ENCODE measurements at regions not wholly inside any gene's neighbourhood (a gene's known extent, or its start where the extent isn't known, plus 50 kb on each side); places are given as distances from the start of the nearest gene placed in this dataset.
"Not testable (repeated sequence)": the region's sequence is repeated elsewhere in the genome, so short reads cannot be mapped to it uniquely, and the experiment has no call there.

GRCh38 chr7:53237344-53237913 is 202.0 kb downstream of the POM121L12 start:
- intact Hi-C loops (cut with DNase I), result no loop called here
- DNase-seq, result no peak

GRCh38 chr7:53238021-53238605 is 202.7 kb downstream of the POM121L12 start:
- no peak for DNase-seq
- intact Hi-C loops (cut with DNase I), result no loop called here

GRCh38 chr7:53239151-53239550 is 203.7 kb downstream of the POM121L12 start:
- DNase-seq; intact Hi-C loops (cut with DNase I): not testable (repeated sequence)

GRCh38 chr7:53245721-53246120 is 210.3 kb downstream of the POM121L12 start:
- DNase-seq, result no peak
- intact Hi-C loops (cut with DNase I), result no loop called here

- intact Hi-C loops (cut with DNase I), result no loop called here
- no peak for DNase-seq
Measured at GRCh38 chr7:53246957-53247356, 211.5 kb downstream of the POM121L12 start.

GRCh38 chr7:53252539-53252938 is 217.1 kb downstream of the POM121L12 start:
- DNase-seq, result no peak
- intact Hi-C loops (cut with DNase I), result no loop called here

GRCh38 chr7:53272081-53272480 is 236.6 kb downstream of the POM121L12 start:
- intact Hi-C loops (cut with DNase I), result no loop called here
- no peak for DNase-seq

- DNase-seq, result no peak
- intact Hi-C loops (cut with DNase I), result no loop called here
Measured at GRCh38 chr7:53281312-53281711, 245.9 kb downstream of the POM121L12 start.

- intact Hi-C loops (cut with DNase I), result no loop called here
- no peak for DNase-seq
Measured at GRCh38 chr7:53292341-53292740, 256.9 kb downstream of the POM121L12 start.

- DNase-seq, result no peak
- intact Hi-C loops (cut with DNase I), result no loop called here
Measured at GRCh38 chr7:53302496-53303246, 267.2 kb downstream of the POM121L12 start.

GRCh38 chr7:53303781-53304180 is 268.3 kb downstream of the POM121L12 start:
- intact Hi-C loops (cut with DNase I), result no loop called here

GRCh38 chr7:53306846-53307245 is 271.4 kb downstream of the POM121L12 start:
- no peak for DNase-seq
- intact Hi-C loops (cut with DNase I), result no loop called here

More at GRCh38 chr7:53303781-53304180, 268.3 kb downstream of the POM121L12 start:
- no peak for DNase-seq

GRCh38 chr7:53311205-53311604 is 275.8 kb downstream of the POM121L12 start:
- intact Hi-C loops (cut with DNase I), result no loop called here
- no peak for DNase-seq

GRCh38 chr7:53315981-53316380 is 280.5 kb downstream of the POM121L12 start:
- intact Hi-C loops (cut with DNase I), result no loop called here

GRCh38 chr7:53318566-53318965 is 283.1 kb downstream of the POM121L12 start:
- intact Hi-C loops (cut with DNase I), result no loop called here
- DNase-seq, result no peak

More at GRCh38 chr7:53315981-53316380, 280.5 kb downstream of the POM121L12 start:
- peak in 7 of 10 donors; percentile 19 to 87 (median 41) for DNase-seq

GRCh38 chr7:53325061-53325460 is 289.6 kb downstream of the POM121L12 start:
- DNase-seq, result no peak
- intact Hi-C loops (cut with DNase I), result no loop called here

GRCh38 chr7:53326634-53327033 is 291.2 kb downstream of the POM121L12 start:
- DNase-seq, result no peak
- intact Hi-C loops (cut with DNase I), result no loop called here

- intact Hi-C loops (cut with DNase I), result no loop called here
Measured at GRCh38 chr7:53336105-53336668, 300.8 kb downstream of the POM121L12 start.

GRCh38 chr7:53340220-53340619 is 304.8 kb downstream of the POM121L12 start:
- DNase-seq, result no peak
- intact Hi-C loops (cut with DNase I), result no loop called here

More at GRCh38 chr7:53336105-53336668, 300.8 kb downstream of the POM121L12 start:
- DNase-seq, result no peak

- peak in 5 of 10 donors; percentile 23 to 67 (median 32) for DNase-seq
Measured at GRCh38 chr7:53350241-53350640, 314.8 kb downstream of the POM121L12 start.

GRCh38 chr7:53351681-53352080 is 316.2 kb downstream of the POM121L12 start:
- intact Hi-C loops (cut with DNase I), result loop anchor here (10.0 kb wide), 1 partner anchor 1313 kb away; no protein-coding TSS in a partner anchor

More at GRCh38 chr7:53350241-53350640, 314.8 kb downstream of the POM121L12 start:
- intact Hi-C loops (cut with DNase I), result loop anchor here (10.0 kb wide), 1 partner anchor 1315 kb away; no protein-coding TSS in a partner anchor

More at GRCh38 chr7:53351681-53352080, 316.2 kb downstream of the POM121L12 start:
- DNase-seq, result no peak
